NCI-H2227 treated with DMSO at 0.1 percent for 48 hours (cell line): ENCODE measurements at regions not wholly inside any gene's neighbourhood (a gene's known extent, or its start where the extent isn't known, plus 50 kb on each side); places are given as distances from the start of the nearest gene placed in this dataset.
"Not testable (repeated sequence)": the region's sequence is repeated elsewhere in the genome, so short reads cannot be mapped to it uniquely, and the experiment has no call there.

ENCODE experiments used
- DNase-seq: peaks from one replicate; lab custom pipeline; 2025; lab: John Stamatoyannopoulos, UW

DNA sequence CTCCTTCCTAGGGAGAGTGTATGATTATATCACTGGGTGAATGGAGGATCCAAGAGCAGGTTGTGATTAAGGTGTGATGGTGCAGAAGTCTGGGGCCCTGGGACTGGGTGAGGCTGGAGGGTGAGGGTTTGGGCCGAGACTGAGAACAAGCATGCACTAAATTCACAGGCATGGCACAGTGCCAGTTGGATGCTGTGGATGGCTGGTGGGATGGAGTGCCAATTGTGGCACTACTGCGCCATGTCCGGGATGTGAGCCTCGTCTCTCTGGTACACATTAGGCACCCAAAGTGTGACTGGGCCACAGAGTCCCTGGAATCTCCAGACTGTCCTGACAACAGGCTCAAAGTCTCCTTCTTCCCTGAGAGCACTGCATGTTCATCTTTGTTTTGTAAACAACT is 208.1 kb downstream of the EMX2 start:
- DNase-seq: no peak

GRCh38 chr10:117751259-117751658 is 208.7 kb downstream of the EMX2 start:
- no peak for DNase-seq

DNA sequence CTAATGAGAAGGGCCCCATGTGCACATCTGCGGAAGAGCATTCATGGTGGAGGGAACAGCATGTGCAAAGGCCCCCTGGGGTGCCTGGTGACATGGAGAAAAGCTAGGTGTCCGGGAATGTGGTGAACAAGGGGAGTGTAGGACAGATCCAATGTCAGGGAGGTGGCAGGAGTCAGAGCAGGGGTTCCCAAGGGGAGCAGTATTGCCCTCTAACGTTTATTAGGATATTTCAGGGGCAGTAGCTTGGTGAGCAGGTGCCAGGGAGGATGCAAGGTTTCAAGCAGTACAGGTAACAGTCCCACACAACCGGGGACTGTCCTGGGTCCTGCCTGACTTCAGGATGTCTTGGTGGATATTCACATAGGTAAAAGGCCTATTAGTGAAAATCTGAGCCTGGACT is 209.6 kb downstream of the EMX2 start:
- DNase-seq: no peak

DNA sequence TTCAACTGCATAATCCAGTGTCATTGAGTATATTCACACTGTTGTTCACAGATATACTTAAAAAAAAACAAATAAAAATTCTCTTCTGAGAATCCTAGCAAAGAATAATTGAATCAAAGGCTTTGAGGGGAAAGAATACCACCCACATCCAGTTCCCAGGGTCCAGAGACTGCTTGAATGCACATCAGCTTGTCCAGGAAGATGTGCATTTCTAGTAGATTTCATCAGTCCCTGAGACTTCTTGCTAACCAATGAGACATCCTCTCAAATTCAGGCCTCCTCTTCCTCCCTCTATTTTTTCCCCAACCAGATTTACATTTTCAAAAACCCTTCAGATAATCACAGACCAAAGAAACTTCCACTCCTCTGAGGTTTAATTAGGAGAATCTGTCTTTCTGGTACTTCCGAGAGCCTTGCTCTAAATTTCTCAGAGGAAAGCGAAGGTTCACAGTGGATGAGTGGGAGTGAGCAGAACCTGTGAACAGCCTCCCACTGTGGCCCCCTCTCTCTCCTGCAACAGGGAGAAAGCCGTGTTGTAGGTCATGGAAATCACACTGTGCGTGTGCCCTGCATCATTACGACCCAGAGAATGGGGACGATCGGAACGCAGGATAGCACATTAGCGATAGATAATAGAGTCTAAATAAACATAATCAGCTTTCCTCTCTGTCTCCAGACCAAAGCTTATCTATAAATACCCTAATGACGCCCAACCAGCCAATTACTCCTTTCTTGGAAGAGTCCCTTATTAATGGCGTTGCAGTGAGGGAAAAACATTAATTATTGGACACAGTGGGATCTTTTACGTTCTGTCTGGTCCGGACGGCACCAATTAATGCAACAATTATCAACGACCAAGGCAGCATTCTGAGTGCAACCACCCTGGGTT is 212.5 kb downstream of the EMX2 start:
- DNase-seq: no peak

- DNase-seq: no peak
Measured at GRCh38 chr10:117755659-117756014, 213.1 kb downstream of the EMX2 start.

DNA sequence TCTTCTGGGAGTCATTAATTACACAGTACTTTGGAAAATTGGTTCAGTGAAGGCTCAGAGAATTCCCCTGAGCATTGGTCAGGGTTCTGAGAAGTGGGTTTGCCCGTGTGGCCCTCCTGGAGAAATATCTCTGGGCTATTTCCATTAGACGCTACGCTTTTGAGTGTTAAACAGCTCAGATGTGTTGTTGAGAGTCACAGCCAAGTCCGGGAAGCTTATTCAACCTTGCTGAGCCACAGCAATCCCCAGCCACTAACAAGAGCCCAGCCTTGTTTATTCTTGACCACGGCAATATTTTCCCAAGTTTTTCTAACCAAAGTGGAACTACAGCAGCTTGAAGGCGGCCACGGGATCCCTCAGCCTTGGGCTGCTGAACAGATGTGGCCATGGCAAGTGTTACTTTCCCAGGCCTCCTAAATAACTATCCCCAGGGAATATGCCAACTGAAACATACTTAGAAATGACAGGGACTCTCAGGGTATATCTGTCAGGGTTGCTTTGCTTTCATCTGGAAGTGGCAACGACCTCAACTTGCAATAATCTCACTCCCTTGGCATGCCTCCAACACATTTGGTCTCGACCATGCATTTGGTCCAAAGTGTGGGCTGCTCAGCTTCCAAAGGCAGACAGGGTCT is 214.7 kb downstream of the EMX2 start:
- no peak for DNase-seq

DNA sequence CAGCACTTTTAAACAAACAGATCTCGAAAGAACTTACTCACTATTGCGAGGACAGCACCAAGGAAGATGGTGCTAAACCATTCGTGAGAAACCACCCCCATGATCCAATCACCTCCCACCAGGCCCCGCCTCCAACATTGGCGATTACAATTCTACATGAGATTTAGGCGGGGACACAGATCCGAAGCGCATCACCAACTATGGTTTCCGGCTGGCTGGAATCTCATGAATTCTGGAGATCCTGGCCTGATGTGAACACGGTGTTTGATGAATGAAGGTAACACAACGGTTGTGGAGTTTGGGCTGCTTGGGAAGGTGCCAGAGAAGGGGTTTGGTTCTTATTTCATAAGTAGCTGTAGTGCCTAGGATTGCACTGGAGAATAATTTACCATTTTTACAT is 216.7 kb downstream of the EMX2 start:
- no peak for DNase-seq

- DNase-seq: no peak
Measured at GRCh38 chr10:117761695-117762094, 219.1 kb downstream of the EMX2 start.

DNA sequence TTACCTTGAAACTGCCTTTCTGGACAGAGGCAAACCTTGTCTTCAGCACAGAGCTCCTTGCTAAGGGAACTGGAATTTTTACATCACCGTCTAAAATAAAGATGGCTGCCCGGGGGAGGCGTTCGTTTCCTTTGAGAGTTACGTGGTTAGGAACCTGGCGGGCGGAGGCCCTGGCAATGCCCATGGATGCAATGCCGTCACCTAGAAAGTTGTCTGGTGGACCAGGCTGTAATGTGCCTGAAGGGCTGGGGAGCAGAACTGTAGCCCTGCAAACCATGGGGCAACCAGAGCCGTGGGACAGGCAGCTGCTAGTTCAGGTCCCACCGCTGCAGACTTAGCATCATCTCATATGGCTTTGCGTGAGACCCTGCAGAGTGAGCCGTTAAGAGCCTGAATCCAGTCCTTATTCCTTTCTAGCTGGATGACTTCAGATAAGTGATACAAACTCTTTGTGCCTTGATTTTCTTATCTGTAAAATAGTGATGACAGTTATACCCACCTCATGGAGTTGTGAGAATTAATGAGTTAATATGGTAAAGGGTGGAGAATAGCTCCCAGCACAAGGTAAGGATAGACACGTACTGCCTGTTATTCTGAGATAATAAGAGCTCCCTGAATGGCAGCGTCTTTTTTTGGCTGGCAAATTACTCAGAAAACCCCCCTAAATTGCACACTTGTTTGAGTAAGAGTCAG is 219.7 kb downstream of the EMX2 start:
- DNase-seq: no peak

DNA sequence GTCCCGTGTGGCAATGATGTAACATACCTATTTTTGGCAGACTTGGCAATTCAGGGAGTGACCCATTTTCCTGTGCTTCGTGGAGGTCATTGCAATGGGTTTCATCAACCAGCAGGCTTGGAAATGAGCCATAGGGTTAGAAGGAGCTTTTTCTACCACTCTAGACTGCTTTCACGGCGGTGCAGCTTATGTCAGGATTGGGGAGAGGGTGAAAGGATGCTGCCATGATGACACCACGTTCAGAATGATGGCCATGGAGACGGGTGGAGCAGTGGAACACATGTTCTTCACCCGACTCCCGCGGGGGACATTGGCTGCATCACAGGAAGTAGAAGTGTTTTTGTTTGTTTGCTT is 220.2 kb downstream of the EMX2 start:
- no peak for DNase-seq

DNA sequence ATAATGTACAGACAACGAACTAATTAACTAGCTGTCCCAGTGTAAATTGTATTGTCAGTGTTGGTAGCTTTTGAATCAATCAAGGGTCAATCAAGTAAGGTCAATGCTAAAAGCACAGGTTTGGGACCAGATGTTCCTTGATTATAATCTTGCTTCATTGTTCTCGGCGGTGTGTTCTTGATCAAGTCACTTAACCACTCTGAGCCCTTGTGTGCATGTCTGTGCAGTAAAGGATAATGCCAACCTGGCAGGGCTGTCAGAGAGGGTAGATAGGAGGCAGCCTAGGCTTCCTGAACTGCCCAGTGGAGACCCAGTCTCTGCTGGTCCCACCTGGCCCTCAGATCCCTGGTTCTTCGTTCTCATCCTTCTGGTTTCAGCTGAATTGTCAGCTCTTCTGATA is 221.0 kb downstream of the EMX2 start:
- no peak for DNase-seq

DNA sequence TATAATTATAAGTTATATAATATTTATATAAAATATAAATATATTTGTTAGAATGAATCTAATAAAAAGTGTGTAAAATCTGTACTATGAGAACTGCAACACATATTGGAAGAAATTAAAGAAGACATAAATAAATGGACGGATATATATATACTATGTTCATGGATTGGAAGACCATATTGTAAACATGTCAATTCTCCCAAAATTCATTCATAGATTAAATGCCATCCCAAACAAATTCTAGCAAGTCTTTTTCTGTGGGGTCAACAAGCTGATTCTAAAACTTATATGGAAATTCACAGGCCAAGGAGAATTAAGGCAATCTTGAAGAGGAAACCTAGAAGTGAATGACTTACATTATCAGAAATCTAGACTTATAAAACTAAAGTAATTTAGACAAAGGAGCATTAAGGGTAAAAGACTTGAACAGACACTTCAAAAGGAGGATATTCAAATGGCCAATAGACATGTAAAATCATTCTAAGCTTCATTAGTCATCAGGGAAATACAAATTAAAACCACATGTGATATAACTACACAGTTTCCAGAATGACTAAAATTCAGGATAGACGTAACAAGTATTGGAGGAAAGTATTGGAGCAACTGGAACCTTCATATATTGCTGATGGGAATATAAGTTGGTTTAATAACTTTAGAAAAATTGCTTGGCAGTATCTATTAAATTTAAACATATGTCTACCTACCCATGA is 225.9 kb downstream of the EMX2 start:
- no peak for DNase-seq

DNA sequence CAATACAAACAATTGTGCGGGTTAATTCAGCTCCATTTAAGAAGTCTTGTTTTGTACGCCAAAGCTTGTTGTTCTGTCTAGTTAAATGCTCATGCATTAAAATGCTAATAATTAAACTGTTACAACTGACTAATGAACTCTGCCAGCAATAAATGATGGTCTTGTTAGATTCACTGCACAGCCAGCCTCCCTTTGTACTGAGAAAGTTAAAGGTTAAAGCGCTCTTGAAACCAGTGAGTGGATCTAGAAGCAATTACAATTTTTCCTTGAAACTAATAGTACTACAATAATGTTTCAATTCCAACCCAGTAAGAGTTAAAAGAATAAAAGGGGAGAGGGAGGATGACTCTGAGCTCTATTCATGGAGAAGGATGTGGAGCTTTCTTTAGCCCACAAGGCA is 233.0 kb downstream of the EMX2 start:
- DNase-seq: no peak

DNA sequence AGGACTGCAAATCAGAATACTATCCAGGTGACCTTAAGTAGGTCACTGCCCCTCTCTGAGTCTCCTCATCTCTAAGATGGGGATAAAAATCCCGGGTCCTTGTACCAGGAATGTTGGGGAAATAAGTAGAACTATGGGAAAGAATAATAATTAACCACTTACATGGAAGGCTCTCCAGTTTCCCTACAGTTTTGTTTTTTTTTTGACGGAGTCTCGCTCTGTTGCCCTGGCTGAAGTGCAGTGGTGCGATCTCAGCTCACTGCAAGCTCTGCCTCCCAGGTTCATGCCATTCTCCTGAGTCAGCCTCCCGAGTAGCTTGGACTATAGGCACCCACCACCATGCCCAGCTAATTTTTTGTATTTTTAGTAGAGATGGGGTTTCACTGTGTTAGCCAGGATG is 234.7 kb downstream of the EMX2 start:
- DNase-seq: not testable (repeated sequence)

GRCh38 chr10:117778241-117778640 is 235.7 kb downstream of the EMX2 start:
- no peak for DNase-seq

GRCh38 chr10:117780411-117780810 is 237.9 kb downstream of the EMX2 start:
- no peak for DNase-seq

GRCh38 chr10:117781216-117781831 is 238.8 kb downstream of the EMX2 start:
- DNase-seq: no peak

DNA sequence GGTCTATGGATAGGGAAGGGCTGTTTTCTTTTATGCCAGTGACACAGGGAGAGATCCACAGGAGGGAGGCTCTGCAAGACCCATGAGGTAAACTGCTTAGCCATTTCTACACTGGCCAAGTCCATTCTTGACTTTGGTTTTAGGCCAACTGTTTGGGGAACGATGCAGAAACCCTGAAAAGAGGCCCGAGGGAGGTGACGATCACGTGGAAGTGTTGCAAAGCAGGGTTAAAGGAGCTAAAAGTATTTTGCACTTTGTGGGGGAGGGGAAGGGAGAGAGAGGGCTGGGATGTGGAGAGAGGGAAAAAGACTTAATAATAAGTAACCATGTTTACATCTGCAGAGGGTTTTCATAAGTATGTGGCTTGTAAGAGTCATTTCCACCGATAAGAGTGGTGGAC is 239.7 kb downstream of the EMX2 start:
- no peak for DNase-seq

DNA sequence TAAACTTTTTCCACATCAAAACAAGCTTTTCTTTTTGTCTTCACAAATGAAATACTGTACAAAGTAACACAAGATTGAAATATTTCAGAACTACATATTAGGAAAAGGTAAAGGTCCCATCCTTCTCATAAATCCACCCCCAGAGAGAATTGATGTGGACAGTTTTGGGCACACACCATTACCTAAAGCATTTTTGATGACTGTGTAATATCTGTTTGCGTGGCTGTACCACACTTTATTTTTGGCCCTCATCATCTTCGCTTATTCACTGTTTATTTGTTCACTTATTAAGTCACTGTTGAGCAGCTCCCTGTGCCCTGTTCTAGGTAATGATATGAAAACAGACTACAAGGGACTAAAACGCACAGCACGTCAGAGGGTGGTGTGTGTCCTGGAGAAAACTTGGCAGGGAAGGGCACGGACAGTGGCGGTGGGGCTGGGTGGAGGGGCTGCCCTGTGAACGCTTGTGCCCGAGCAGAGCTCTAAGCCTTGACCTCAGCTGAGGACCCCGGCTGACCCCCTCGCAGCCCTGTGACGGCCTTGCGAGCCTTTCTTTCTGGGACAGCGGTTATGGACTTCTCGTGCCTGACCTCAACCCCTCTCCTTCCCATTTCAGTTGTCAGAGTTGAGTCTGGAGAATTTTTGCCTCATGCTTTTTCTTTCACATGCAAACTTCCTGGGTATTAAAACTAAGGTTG is 241.3 kb downstream of the EMX2 start:
- no peak for DNase-seq

GRCh38 chr10:117784776-117785175 is 242.2 kb downstream of the EMX2 start:
- no peak for DNase-seq

DNA sequence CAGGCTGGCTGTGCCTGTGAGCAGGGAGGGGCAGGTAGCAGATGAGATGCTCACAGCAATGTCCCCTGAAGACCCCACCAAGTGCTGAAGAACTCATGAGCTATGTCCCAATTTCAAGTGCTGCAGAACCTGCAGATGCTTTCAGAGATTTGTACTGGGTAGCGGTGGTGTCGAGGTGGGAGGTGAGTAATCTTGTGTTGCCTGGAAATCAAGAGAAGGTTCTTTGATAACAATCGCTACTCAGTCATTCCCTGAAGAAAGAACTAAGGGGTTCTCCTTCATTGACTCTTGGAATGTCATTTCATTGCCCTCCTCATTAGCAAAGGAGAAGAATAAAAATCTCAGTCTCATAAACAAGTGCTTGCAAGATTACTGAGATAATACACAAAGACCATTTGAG is 246.4 kb downstream of the EMX2 start:
- DNase-seq: no peak

GRCh38 chr10:117790179-117790578 is 247.6 kb downstream of the EMX2 start:
- no peak for DNase-seq
